GM12878 (cell line): ENCODE measurements at regions not wholly inside any gene's neighbourhood (a gene's known extent, or its start where the extent isn't known, plus 50 kb on each side); places are given as distances from the start of the nearest gene placed in this dataset.

Experiments
- ATAC-seq: fragments of 200-7000 bp; cut with Tn5 transposase; 3 replicates; pipeline ENCODE4 v1.9.1; 2020; ENCODE audit warnings: mild to moderate bottlenecking, moderate library complexity
- BruUV-seq: library from RNA; stranded (reverse); fragments of 400-500 nt; replicated peaks from 2 replicates; lab custom pipeline; 2021; lab: Mats Ljungman, UMichigan
- CTCF ChIA-PET: fragments of 300-600 bp; sonication (Branson Sonifier 250); formaldehyde crosslinking; extraction: SDS; loops from one replicate; lab custom pipeline; 2021; ENCODE audit warnings: inconsistent platforms; lab: Yijun Ruan, JAX
- POLR2A ChIA-PET: fragments of 350-600 bp; formaldehyde crosslinking; extraction: SDS; loops from one replicate; lab custom pipeline; 2021; ENCODE audit warnings: inconsistent platforms; lab: Charles Lee
- RAD21 ChIA-PET: fragments of 300-600 bp; sonication (Branson Sonifier 250); formaldehyde crosslinking; loops from one replicate; lab custom pipeline; 2023; ENCODE audit warnings: antibody characterized with exemption; ENCODE audit not compliant: unreplicated experiment; lab: Charles Lee
- SMC1A ChIA-PET: fragments of 300-600 bp; sonication (Branson Sonifier 250); formaldehyde crosslinking; loops from one replicate; lab custom pipeline; 2023; ENCODE audit not compliant: unreplicated experiment, uncharacterized antibody; lab: Charles Lee
- DNase-seq: peaks from one replicate; pipeline ENCODE4 v3.0.0-alpha.2; 2011; ENCODE audit warnings: low read depth, low spot score
- FAIRE-seq: peaks from 3 replicates; lab custom pipeline; 2011; peaks lifted over from hg19 to GRCh38; lab: Jason Lieb, UNC
- H2AFZ ChIP-seq: 2 replicates; pipeline ENCODE4 v1.6.0; 2011; ENCODE audit warnings: low read depth, low read length, control low read depth; ENCODE audit not compliant: control insufficient read depth
- H3K27ac ChIP-seq: 2 replicates; pipeline ENCODE4 v1.5.1; 2011; ENCODE audit warnings: control low read depth; ENCODE audit not compliant: control insufficient read depth, insufficient read depth
- H3K27me3 ChIP-seq, 2 experiments: replicated peaks in 1 of 2; 2 replicates each; pipeline versions ENCODE4 v1.6.0 to v1.6.1; 2011; ENCODE audit warnings: low read length in 1 of 2; ENCODE audit not compliant: control insufficient read depth in 2 of 2, insufficient read depth in 2 of 2
- H3K36me3 ChIP-seq, 2 experiments: 2 replicates each; pipeline ENCODE4 v1.5.1; 2011; ENCODE audit warnings: low read length in 1 of 2; ENCODE audit not compliant: control insufficient read depth in 2 of 2, insufficient read depth in 2 of 2
- H3K4me1 ChIP-seq: 2 replicates; pipeline ENCODE4 v1.6.1; 2011; ENCODE audit warnings: mild to moderate bottlenecking, low read length, moderate library complexity, mixed read lengths; ENCODE audit not compliant: control insufficient read depth, insufficient read depth
- H3K4me2 ChIP-seq: 2 replicates; pipeline ENCODE4 v1.6.0; 2011; ENCODE audit warnings: control low read depth; ENCODE audit not compliant: control insufficient read depth, insufficient read depth
- H3K4me3 ChIP-seq: fragments of 200-600 bp; sonication (generic); 2 replicates; pipeline ENCODE4 v1.5.1; 2016
- H3K79me2 ChIP-seq: 2 replicates; pipeline ENCODE4 v1.6.0; 2011; ENCODE audit warnings: low read length; ENCODE audit not compliant: control insufficient read depth, insufficient read depth
- H3K9ac ChIP-seq: 2 replicates; pipeline ENCODE4 v1.8.0; 2011; ENCODE audit warnings: low read length, control low read depth, mixed read lengths; ENCODE audit not compliant: control insufficient read depth, insufficient read depth
- H3K9me3 ChIP-seq: replicated peaks from 3 replicates; pipeline ENCODE4 v1.5.1; 2011; ENCODE audit warnings: mild to moderate bottlenecking, low read length; ENCODE audit not compliant: control insufficient read depth, insufficient read depth
- H4K20me1 ChIP-seq: 2 replicates; pipeline ENCODE4 v1.6.0; 2011; ENCODE audit not compliant: control insufficient read depth, insufficient read depth
- CHD2 ChIP-seq: IDR thresholded peaks from 2 replicates; pipeline ENCODE4 v1.6.1; 2011; ENCODE audit warnings: low read depth, low read length, improper control_type of control experiment, borderline replicate concordance
- EED ChIP-seq: sonication (generic); IDR thresholded peaks from 2 replicates; pipeline ENCODE4 v1.6.1; 2016; ENCODE audit warnings: antibody characterized with exemption, low read depth
- IKZF2 ChIP-seq, 2 experiments: fragments of 450-650 bp; IDR thresholded peaks; 2 replicates each; pipeline ENCODE4 v1.6.1; 2017; ENCODE audit warnings: mild to moderate bottlenecking in 2 of 2, moderate library complexity in 2 of 2
- RUNX3 ChIP-seq: IDR thresholded peaks from 2 replicates; pipeline ENCODE4 v1.6.1; 2012; ENCODE audit warnings: low read length, inconsistent platforms
- WGBS: methylation state at CpG from one replicate; pipeline ENCODE4 v1.1.6; 2016; ENCODE audit warnings: low lambda C conversion rate; ENCODE audit not compliant: insufficient replicate concordance, insufficient coverage; ENCODE audit errors: missing lambda C conversion rate; 5-methylcytosine and 5-hydroxymethylcytosine counted together
- in situ Hi-C: fragments of 300-500 bp; cut with MboI; formaldehyde crosslinking; loops from 9 replicates; pipeline ENCODE4 v1.14.3; 2018; ENCODE audit warnings: mixed read lengths
- intact Hi-C: fragments of 100-400 bp; cut with micrococcal nuclease; formaldehyde crosslinking; loops from one replicate; pipeline ENCODE4 v1.14.2; 2022; ENCODE audit not compliant: unreplicated experiment
- TF ChIP-seq, protein P1 (sequence below): fragments of 450-650 bp; IDR thresholded peaks from 2 replicates; pipeline ENCODE4 v1.6.1; 2016; ENCODE audit warnings: mild to moderate bottlenecking

GRCh38 chr12:94832780-94833681 lies 170.5 kb downstream of the NDUFA12 start:
- ChIA-PET RAD21 (interaction anchor here (1.1 to 5.3 kb wide), 5 partner anchors 9 to 70 kb away, joined by 3 to 95 read pairs (median 10); no protein-coding TSS in a partner anchor), CTCF (interaction anchor here (0.8 to 3.4 kb wide), 5 partner anchors 10 to 40 kb away, joined by 3 to 12 read pairs (median 4); no protein-coding TSS in a partner anchor), SMC1A (interaction anchor here (0.8 to 6.8 kb wide), 5 partner anchors 15 to 211 kb away, joined by 3 to 99 read pairs (median 10); no protein-coding TSS in a partner anchor), POLR2A (interaction anchor here (0.6 to 1.6 kb wide), 4 partner anchors 9 to 712 kb away, joined by 3 to 4 read pairs (median 3); no protein-coding TSS in a partner anchor)
- in situ Hi-C loops (no loop called here), intact Hi-C loops (loop anchor here (5.0 kb wide), 2 partner anchors 169 to 211 kb away; partner anchors contain the start of gene NDUFA12)
- Histone ChIP-seq H3K4me1 (peaks cover 46% of the 10 kb centered on the region), H4K20me1 (no peaks in the 10 kb centered on the region), H3K79me2 (peaks cover 77% of the 10 kb centered on the region), H3K9ac (0 out of 2 replicates have a peak overlapping the region, but pooled peaks have one; percentile 14), H3K27ac (peak overlapping the region; percentile 94), H2AFZ (no peak overlapping the region), H3K4me2 (peak overlapping the region; percentile 62), H3K27me3 (no peaks in the 10 kb centered on the region), H3K36me3 (peaks cover 10 to 13% of the 10 kb centered on the region in 2 experiments; a peak in 3 of 4 replicates), H3K4me3 (no peak overlapping the region), H3K9me3 (peaks cover 13% of the 10 kb centered on the region)
- 97% methylated on average over 15 of the region's 15 CpGs for WGBS
- FAIRE-seq, result no peak
- DNase-seq, result no peak
- ATAC-seq, result no peak
- TF ChIP-seq RUNX3, result 0 out of 2 replicates have a peak, but pooled peaks have one; percentile 10
- 0 out of 2 replicates have a peak, but pooled peaks have one; percentile 25 for TF ChIP-seq EED
- no peak for TF ChIP-seq CHD2
- TF ChIP-seq, protein P1, sequence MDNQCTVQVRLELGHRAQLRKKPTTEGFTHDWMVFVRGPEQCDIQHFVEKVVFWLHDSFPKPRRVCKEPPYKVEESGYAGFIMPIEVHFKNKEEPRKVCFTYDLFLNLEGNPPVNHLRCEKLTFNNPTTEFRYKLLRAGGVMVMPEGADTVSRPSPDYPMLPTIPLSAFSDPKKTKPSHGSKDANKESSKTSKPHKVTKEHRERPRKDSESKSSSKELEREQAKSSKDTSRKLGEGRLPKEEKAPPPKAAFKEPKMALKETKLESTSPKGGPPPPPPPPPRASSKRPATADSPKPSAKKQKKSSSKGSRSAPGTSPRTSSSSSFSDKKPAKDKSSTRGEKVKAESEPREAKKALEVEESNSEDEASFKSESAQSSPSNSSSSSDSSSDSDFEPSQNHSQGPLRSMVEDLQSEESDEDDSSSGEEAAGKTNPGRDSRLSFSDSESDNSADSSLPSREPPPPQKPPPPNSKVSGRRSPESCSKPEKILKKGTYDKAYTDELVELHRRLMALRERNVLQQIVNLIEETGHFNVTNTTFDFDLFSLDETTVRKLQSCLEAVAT, result peak; percentile 66
- TF ChIP-seq IKZF2 (IDR thresholded peaks at IDR 0.05), result no peak
- no TSS peak for BruUV-seq
